ENCODE measurements at regions not wholly inside any gene's neighbourhood (a gene's known extent, or its start where the extent isn't known, plus 50 kb on each side); places are given as distances from the start of the nearest gene placed in this dataset.

- 21 to 29% methylated on average over 3 of the region's 3 CpGs for WGBS, 2 donors
- DNase-seq, result no peak
- intact Hi-C loops (cut with DNase I), result no loop called here
- TF ChIP-seq, protein P1, sequence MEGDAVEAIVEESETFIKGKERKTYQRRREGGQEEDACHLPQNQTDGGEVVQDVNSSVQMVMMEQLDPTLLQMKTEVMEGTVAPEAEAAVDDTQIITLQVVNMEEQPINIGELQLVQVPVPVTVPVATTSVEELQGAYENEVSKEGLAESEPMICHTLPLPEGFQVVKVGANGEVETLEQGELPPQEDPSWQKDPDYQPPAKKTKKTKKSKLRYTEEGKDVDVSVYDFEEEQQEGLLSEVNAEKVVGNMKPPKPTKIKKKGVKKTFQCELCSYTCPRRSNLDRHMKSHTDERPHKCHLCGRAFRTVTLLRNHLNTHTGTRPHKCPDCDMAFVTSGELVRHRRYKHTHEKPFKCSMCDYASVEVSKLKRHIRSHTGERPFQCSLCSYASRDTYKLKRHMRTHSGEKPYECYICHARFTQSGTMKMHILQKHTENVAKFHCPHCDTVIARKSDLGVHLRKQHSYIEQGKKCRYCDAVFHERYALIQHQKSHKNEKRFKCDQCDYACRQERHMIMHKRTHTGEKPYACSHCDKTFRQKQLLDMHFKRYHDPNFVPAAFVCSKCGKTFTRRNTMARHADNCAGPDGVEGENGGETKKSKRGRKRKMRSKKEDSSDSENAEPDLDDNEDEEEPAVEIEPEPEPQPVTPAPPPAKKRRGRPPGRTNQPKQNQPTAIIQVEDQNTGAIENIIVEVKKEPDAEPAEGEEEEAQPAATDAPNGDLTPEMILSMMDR (IDR thresholded peaks at IDR 0.05), result no peak
- Histone ChIP-seq H3K27me3 (no peaks in the 10 kb centered on the region), H3K36me3 (no peaks in the 10 kb centered on the region), H3K27ac (peak overlapping the region in 3 of 4 donors; percentile 42 to 76 (median 73)), H3K4me1 (peaks cover 10 to 28% (median 13%) of the 10 kb centered on the region in 3 donors), H3K4me3 (no peak overlapping the region), H3K9me3 (no peaks in the 10 kb centered on the region)
- FAIRE-seq, result no peak
- peak in 3 of 4 donors; percentile 31 to 75 (median 55) for ATAC-seq
These were observed 76.7 kb upstream of the PTGFRN start for GRCh38 chr1:116832932-116833578.

GRCh38 chr1:116833718-116834117 is 76.0 kb upstream of the PTGFRN start:
- intact Hi-C loops (cut with DNase I), result no loop called here
- TF ChIP-seq, protein P1 (IDR thresholded peaks at IDR 0.05), result no peak
- H3K36me3 ChIP-seq, result no peaks in the 10 kb centered on the region
- WGBS, 2 donors, result 45 to 48% methylated on average over 1 of the region's 1 CpG
- no peak for DNase-seq
- H3K4me3 ChIP-seq, result no peak overlapping the region
- H3K9me3 ChIP-seq, result no peaks in the 10 kb centered on the region
- ATAC-seq, result no peak
- H3K27me3 ChIP-seq, result no peaks in the 10 kb centered on the region
- no peak for FAIRE-seq
- peaks cover 10 to 28% (median 13%) of the 10 kb centered on the region in 3 donors for H3K4me1 ChIP-seq
- H3K27ac ChIP-seq, result peak overlapping the region in 2 of 4 donors; percentile 73 to 76

DNA sequence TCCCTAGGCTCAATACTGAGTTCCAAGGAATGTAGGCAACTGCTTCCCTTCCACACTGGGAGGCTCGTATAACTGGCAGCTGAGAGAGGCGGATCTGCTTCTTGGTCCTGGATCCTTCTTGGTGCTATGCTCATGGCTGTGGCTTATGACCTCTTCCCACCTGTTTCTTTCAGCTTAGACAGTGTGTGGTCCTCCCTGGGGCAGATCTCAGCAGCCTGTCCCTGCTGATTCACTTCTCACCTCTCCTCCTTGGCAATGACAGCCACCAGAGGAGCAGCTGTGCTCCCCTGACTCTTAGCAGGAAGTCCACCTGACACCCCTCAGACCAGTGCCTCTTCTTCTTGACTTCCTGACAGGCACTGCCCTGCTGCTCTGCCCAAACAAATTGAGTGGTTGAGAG is 75.1 kb upstream of the PTGFRN start:
- 86 to 87% methylated on average over 2 of the region's 2 CpGs for WGBS, 2 donors
- no peak overlapping the region for H3K27ac ChIP-seq

GRCh38 chr1:116835161-116835560 is 74.6 kb upstream of the PTGFRN start:
- DNase-seq (no peak), FAIRE-seq (no peak), ATAC-seq (no peak)
- Histone ChIP-seq H3K9me3 (no peaks in the 10 kb centered on the region), H3K27me3 (no peaks in the 10 kb centered on the region), H3K4me3 (no peak overlapping the region), H3K36me3 (no peaks in the 10 kb centered on the region), H3K4me1 (peaks cover 10 to 28% (median 13%) of the 10 kb centered on the region in 3 donors), H3K27ac (peak overlapping the region in 1 of 4 donors; percentile 2)
- intact Hi-C loops (cut with DNase I), result no loop called here
- TF ChIP-seq, protein P1 (IDR thresholded peaks at IDR 0.05), result no peak
- 94 to 95% methylated on average over 4 of the region's 4 CpGs for WGBS, 2 donors

More for the DNA sequence above, 75.1 kb upstream of the PTGFRN start:
- Histone ChIP-seq H3K4me3 (no peak overlapping the region), H3K27me3 (no peaks in the 10 kb centered on the region), H3K36me3 (no peaks in the 10 kb centered on the region), H3K9me3 (no peaks in the 10 kb centered on the region), H3K4me1 (peaks cover 10 to 28% (median 13%) of the 10 kb centered on the region in 3 donors)
- no peak for FAIRE-seq
- DNase-seq, result no peak
- intact Hi-C loops (cut with DNase I), result no loop called here
- no peak for ATAC-seq
- TF ChIP-seq, protein P1 (IDR thresholded peaks at IDR 0.05), result no peak

DNA sequence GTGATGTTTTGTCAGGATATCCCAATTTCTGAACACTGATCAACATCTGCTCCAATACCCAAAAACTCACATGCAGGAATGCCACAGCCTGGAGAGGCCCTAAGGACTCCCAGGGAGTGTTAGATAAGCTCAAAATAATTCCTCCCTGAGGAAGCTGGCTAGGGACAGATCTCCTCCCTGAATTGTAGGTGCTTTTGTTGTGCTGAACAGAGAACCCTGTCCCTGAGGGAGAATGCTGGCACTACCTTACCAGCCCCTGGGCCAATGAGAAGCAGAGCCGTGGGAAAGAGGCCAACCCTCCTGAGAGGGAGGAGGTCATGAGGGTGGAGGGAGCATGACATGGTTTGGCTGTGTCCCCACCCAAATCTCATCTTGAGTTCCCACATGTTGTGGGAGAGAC is 73.6 kb upstream of the PTGFRN start:
- TF ChIP-seq, protein P1 (IDR thresholded peaks at IDR 0.05), result no peak
- ATAC-seq (peak in 3 of 4 donors; percentile 10 to 71 (median 50)), DNase-seq (peak in 2 of 6 donors; percentile 27 to 46), FAIRE-seq (no peak)
- WGBS, 2 donors, result 54 to 67% methylated on average over 1 of the region's 1 CpG
- Histone ChIP-seq H3K27me3 (no peaks in the 10 kb centered on the region), H3K4me1 (peaks cover 10 to 28% (median 13%) of the 10 kb centered on the region in 3 donors), H3K36me3 (no peaks in the 10 kb centered on the region), H3K4me3 (no peak overlapping the region), H3K27ac (peak overlapping the region in 1 of 4 donors; percentile 31), H3K9me3 (no peaks in the 10 kb centered on the region)
- intact Hi-C loops (cut with DNase I), result no loop called here
